ENCODE measurements at regions not wholly inside any gene's neighbourhood (a gene's known extent, or its start where the extent isn't known, plus 50 kb on each side); places are given as distances from the start of the nearest gene placed in this dataset.

DNA sequence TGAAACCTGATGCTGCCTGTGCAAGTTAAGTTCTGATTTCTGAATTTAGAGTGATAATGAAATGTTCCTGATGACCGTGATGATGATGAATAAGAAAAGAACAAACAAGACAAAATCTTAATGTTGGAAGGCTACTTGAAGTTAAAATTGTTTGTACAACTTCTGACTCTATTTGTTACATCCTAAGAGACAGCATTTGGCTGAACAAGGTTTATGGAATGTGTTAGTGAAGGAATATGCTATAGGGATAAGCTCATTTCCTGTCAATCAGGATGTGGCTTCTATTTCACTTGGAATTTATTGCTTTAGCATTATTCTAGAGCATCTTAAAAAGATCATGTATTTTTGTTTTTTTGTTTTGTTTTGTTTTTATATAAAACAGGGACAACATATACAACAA lies 267.5 kb downstream of the FAT4 start:
- TF ChIP-seq EZH2phosphoT487 (IDR thresholded peaks at IDR 0.05; ENCODE audit: low read length) = no peak
- TF ChIP-seq, protein P1, sequence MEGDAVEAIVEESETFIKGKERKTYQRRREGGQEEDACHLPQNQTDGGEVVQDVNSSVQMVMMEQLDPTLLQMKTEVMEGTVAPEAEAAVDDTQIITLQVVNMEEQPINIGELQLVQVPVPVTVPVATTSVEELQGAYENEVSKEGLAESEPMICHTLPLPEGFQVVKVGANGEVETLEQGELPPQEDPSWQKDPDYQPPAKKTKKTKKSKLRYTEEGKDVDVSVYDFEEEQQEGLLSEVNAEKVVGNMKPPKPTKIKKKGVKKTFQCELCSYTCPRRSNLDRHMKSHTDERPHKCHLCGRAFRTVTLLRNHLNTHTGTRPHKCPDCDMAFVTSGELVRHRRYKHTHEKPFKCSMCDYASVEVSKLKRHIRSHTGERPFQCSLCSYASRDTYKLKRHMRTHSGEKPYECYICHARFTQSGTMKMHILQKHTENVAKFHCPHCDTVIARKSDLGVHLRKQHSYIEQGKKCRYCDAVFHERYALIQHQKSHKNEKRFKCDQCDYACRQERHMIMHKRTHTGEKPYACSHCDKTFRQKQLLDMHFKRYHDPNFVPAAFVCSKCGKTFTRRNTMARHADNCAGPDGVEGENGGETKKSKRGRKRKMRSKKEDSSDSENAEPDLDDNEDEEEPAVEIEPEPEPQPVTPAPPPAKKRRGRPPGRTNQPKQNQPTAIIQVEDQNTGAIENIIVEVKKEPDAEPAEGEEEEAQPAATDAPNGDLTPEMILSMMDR (IDR thresholded peaks at IDR 0.05; ENCODE audit: low read length) = no peak
- no peak for TF ChIP-seq EZH2 (optimal IDR thresholded peaks at IDR 0.05; ENCODE audit: low read depth, low read length)
